Ovary (tissue), 7 donors: ENCODE measurements at regions not wholly inside any gene's neighbourhood (a gene's known extent, or its start where the extent isn't known, plus 50 kb on each side); places are given as distances from the start of the nearest gene placed in this dataset.

Source experiments
- DNase-seq, 5 donors: peaks; one replicate each; pipeline ENCODE4 v3.0.0-alpha.2; 2019 to 2020
- H3K27ac ChIP-seq, 2 donors: fragments of 200-600 bp; one replicate each; pipeline versions ENCODE4 v1.5.1 to v1.8.0; 2019 to 2022
- H3K27me3 ChIP-seq: fragments of 200-600 bp; one replicate; pipeline ENCODE4 v1.8.0; 2022
- H3K36me3 ChIP-seq: fragments of 200-600 bp; sonication (generic); one replicate; pipeline ENCODE4 v1.5.1; 2019
- H3K4me1 ChIP-seq: one replicate; pipeline ENCODE4 v1.8.1; 2013; ENCODE audit warnings: mild to moderate bottlenecking, moderate library complexity; ENCODE audit not compliant: insufficient read depth
- H3K4me3 ChIP-seq: fragments of 200-600 bp; sonication (generic); one replicate; pipeline ENCODE4 v1.5.1; 2017
- H3K9me3 ChIP-seq, 2 donors: fragments of 200-600 bp in 1 of 2; sonication (generic) in 1 of 2; one replicate each; pipeline versions ENCODE4 v1.5.1 to v1.8.1; 2013 to 2019; ENCODE audit warnings: mild to moderate bottlenecking in 1 of 2, moderate library complexity in 1 of 2
- EP300 ChIP-seq: sonication (generic); formaldehyde crosslinking; IDR thresholded peaks from one replicate; pipeline ENCODE4 v1.6.1; 2017; ENCODE audit warnings: antibody characterized with exemption
- POLR2A ChIP-seq: fragments of 450-650 bp; IDR thresholded peaks from one replicate; pipeline ENCODE4 v1.6.1; 2017; ENCODE audit warnings: antibody characterized with exemption, mild to moderate bottlenecking, moderate library complexity
- WGBS, 3 donors: extraction: QIAGEN DNeasy Blood & Tissue Kit in 1 of 3; methylation state at CpG; one replicate each; pipeline versions ENCODE4 v1.1.5 to v1.1.7; 2013 to 2017; 5-methylcytosine and 5-hydroxymethylcytosine counted together
- intact Hi-C, 4 donors: fragments of 100-400 bp; cut with DNase I; formaldehyde crosslinking; loops; one replicate each; pipeline versions ENCODE4 v1.11.0 to v1.15.1; 2022 to 2023
- TF ChIP-seq, protein P1 (sequence below), 3 donors: fragments of 450-650 bp in 2 of 3; fragments of 200-600 bp in 1 of 3; IDR thresholded peaks; one replicate each; pipeline versions ENCODE4 v1.5.1 to v1.8.0; 2016 to 2022; ENCODE audit warnings: antibody characterized with exemption in 3 of 3, mild to moderate bottlenecking in 1 of 3
- donor health status: DM: no; HTN: no; CAD: no; lungs with moderate emphysema.
- donor health status: DM: no; HTN: no; CAD: no.
- donor health status: Bipolar disorder and iron deficiency.
- donor health status: DM: no; HTN: no; CAD: no.
- donor health status: DM: yes; HTN: yes; CAD: no.

DNA sequence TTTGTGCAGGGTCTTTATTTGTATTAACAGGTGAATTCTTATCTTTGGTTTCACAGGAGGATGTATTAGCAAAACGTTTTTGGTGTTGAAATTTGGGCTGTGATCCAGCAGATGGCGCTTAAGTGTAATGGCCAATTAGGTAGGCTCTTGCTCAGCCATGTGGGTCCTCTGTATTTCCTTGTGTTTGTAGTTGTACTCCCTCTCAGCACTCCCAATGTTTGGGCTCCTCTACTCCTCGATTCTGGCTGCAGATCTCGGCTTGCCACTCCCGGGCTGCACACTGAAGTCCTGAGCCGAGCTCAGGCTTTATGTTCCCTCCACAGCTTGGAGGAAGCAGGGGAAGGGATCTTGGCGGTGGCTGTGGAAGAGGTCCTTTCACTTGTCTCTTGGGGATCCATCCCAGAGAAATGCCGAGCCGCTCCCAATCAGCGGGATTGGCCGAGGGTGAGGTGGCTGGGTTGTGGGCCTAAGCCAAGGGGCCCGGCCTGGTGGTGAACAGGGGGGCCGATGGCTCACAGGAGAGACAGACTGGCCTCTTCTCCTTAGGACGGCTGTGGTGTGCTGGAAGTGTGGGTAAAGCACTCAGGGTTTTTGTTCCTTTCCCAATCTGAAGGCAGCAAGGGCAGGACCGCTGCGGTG is 133.7 kb downstream of the AEBP2 start:
- intact Hi-C loops = no loop called here
- H3K36me3 ChIP-seq = no peaks in the 10 kb centered on the region
- TF ChIP-seq, protein P1, sequence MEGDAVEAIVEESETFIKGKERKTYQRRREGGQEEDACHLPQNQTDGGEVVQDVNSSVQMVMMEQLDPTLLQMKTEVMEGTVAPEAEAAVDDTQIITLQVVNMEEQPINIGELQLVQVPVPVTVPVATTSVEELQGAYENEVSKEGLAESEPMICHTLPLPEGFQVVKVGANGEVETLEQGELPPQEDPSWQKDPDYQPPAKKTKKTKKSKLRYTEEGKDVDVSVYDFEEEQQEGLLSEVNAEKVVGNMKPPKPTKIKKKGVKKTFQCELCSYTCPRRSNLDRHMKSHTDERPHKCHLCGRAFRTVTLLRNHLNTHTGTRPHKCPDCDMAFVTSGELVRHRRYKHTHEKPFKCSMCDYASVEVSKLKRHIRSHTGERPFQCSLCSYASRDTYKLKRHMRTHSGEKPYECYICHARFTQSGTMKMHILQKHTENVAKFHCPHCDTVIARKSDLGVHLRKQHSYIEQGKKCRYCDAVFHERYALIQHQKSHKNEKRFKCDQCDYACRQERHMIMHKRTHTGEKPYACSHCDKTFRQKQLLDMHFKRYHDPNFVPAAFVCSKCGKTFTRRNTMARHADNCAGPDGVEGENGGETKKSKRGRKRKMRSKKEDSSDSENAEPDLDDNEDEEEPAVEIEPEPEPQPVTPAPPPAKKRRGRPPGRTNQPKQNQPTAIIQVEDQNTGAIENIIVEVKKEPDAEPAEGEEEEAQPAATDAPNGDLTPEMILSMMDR (IDR thresholded peaks at IDR 0.05) = no peak
- TF ChIP-seq EP300 = no peak
- TF ChIP-seq POLR2A = no peak
- H3K4me1 ChIP-seq = peaks cover 9% of the 10 kb centered on the region
- WGBS, 3 donors = 84 to 87% (median 86%) methylated on average over 15 to 16 of the region's 16 CpGs
- no peak overlapping the region for H3K4me3 ChIP-seq
- H3K27ac ChIP-seq = no peak overlapping the region
- H3K9me3 ChIP-seq = no peaks in the 10 kb centered on the region
- H3K27me3 ChIP-seq = no peaks in the 10 kb centered on the region
- no peak for DNase-seq

DNA sequence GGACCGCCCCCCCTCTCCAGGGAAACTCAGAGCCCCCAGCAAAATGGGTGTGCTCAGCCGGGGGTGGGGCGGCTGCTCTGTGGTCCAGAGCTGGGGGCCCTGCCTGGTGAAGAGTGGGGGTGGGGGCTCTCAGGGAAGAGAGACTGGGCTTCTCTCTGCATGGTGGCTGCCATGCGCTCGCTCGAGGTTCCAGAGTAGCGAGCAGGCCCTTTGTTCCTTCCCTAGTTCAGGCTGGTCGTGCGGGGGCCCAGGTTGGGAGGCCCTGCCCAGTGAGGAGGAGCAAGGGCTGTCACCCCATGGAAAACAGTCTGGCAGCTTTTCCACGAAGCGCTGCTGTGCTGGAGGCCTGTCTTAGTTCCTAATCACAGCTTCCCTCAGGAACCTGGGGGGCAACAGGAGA is 134.6 kb downstream of the AEBP2 start:
- Histone ChIP-seq H3K36me3 (no peaks in the 10 kb centered on the region), H3K4me3 (no peak overlapping the region), H3K27me3 (no peaks in the 10 kb centered on the region), H3K4me1 (peaks cover 10% of the 10 kb centered on the region), H3K9me3 (no peaks in the 10 kb centered on the region), H3K27ac (no peak overlapping the region)
- 94 to 100% (median 96%) methylated on average over 9 to 11 of the region's 11 CpGs for WGBS, 3 donors
- intact Hi-C loops = no loop called here
- no peak for DNase-seq
- TF ChIP-seq, protein P1 (IDR thresholded peaks at IDR 0.05) = no peak
- TF ChIP-seq EP300 (no peak), POLR2A (no peak)

DNA sequence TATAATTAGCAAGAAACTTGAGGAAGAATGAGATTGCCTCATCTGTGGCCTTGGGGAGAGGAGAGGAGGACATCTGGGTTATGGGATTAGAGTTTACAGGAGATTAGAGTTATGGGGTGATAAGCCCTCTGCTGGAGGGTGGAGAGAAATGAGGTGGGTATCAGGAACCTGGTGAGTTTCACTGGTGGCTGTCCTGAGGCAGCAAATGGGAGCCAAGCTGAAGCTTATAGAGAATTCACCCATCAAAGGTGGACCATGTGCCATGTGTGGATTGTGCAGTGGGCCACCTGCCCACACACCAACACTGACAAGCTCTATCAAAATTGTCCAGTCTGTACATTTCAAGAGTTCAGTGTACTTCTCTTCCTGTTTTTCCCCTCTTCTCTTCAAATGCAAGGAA is 135.3 kb downstream of the AEBP2 start:
- TF ChIP-seq EP300 (no peak), POLR2A (no peak)
- TF ChIP-seq, protein P1 (IDR thresholded peaks at IDR 0.05) = no peak
- no peak overlapping the region for H3K4me3 ChIP-seq
- no peak for DNase-seq
- H3K36me3 ChIP-seq = no peaks in the 10 kb centered on the region
- H3K4me1 ChIP-seq = peaks cover 12% of the 10 kb centered on the region
- H3K9me3 ChIP-seq = no peaks in the 10 kb centered on the region
- intact Hi-C loops = no loop called here
- no peaks in the 10 kb centered on the region for H3K27me3 ChIP-seq
- H3K27ac ChIP-seq = no peak overlapping the region

DNA sequence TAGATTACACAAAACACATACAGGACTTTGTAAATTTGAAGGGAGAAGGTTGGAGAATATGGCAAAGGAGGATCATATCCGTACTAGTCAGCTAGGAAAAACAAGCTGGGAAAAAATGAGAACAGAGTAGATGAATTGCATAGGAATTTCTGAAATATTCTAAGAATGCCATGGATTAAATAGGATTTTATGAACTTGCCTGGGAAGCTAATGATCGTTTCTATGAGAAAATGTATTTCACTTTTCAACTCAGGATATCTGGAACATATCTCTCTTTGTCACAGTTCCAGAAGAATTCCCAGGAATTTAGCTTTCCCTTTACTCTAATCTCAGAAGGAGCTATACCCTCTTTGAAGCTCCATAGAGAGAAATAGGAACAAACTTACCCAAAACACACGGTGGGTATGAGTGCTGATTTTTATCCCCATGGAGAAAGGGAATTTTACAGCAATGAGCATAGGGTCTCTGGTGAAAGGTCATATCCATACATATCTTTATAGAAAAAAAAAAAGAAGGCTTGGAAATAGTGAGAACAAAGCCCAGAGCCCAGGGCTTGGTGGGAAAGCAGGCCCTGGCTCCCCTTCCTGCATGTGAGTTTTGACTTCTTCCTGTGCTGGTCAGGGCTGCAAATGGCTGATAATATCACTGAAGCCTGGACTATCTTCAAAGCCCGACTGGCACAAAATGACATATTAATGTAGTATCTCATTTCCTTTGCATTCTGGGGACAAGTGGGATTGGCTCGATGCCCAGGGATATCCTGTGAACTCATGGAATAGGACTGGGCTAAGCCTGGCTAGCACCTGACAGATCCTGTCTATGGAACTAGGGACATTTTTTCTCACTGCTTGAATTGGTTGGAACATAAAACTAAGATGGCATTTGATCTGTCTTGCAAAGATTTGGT is 136.3 kb downstream of the AEBP2 start:
- H3K36me3 ChIP-seq = no peaks in the 10 kb centered on the region
- no peak overlapping the region for H3K27ac ChIP-seq
- WGBS, 3 donors = 21 to 25% (median 23%) methylated on average over 5 of the region's 5 CpGs
- TF ChIP-seq, protein P1 (IDR thresholded peaks at IDR 0.05) = no peak
- TF ChIP-seq EP300 (no peak), POLR2A (no peak)
- H3K9me3 ChIP-seq = no peaks in the 10 kb centered on the region
- peak in 3 of 5 donors; percentile 13 to 58 (median 45) for DNase-seq
- H3K4me3 ChIP-seq = no peak overlapping the region
- H3K27me3 ChIP-seq = no peaks in the 10 kb centered on the region
- intact Hi-C loops = no loop called here
- peaks cover 13% of the 10 kb centered on the region for H3K4me1 ChIP-seq
